22Rv1 (cell line): ENCODE measurements at regions not wholly inside any gene's neighbourhood (a gene's known extent, or its start where the extent isn't known, plus 50 kb on each side); places are given as distances from the start of the nearest gene placed in this dataset.

Source experiments
- CTCF ChIP-seq: fragments of 450-650 bp; IDR thresholded peaks from 2 replicates; pipeline ENCODE4 v1.5.1; 2017; ENCODE audit warnings: mild to moderate bottlenecking
- ZFX ChIP-seq: fragments of 450-650 bp; IDR thresholded peaks from 2 replicates; pipeline ENCODE4 v1.6.1; 2017; ENCODE audit warnings: antibody characterized with exemption, borderline replicate concordance

GRCh38 chr3:194872669-194872977, 186.9 kb downstream of the FAM43A start:
- no peak for TF ChIP-seq CTCF
- no peak for TF ChIP-seq ZFX
